ACHN (cell line): ENCODE measurements at regions not wholly inside any gene's neighbourhood (a gene's known extent, or its start where the extent isn't known, plus 50 kb on each side); places are given as distances from the start of the nearest gene placed in this dataset.
"Not testable (repeated sequence)": the region's sequence is repeated elsewhere in the genome, so short reads cannot be mapped to it uniquely, and the experiment has no call there.

Experiments
- DNase-seq: peaks from one replicate; pipeline ENCODE4 v3.0.0-alpha.2; 2015
- in situ Hi-C: cut with HindIII; loops from 2 replicates; pipeline ENCODE4 v1.10.0; 2017; ENCODE audit warnings: low sequenced_read_pairs, low pct_ligation_motif_present, low pct_unique_long_range_greater_than_20kb

DNA sequence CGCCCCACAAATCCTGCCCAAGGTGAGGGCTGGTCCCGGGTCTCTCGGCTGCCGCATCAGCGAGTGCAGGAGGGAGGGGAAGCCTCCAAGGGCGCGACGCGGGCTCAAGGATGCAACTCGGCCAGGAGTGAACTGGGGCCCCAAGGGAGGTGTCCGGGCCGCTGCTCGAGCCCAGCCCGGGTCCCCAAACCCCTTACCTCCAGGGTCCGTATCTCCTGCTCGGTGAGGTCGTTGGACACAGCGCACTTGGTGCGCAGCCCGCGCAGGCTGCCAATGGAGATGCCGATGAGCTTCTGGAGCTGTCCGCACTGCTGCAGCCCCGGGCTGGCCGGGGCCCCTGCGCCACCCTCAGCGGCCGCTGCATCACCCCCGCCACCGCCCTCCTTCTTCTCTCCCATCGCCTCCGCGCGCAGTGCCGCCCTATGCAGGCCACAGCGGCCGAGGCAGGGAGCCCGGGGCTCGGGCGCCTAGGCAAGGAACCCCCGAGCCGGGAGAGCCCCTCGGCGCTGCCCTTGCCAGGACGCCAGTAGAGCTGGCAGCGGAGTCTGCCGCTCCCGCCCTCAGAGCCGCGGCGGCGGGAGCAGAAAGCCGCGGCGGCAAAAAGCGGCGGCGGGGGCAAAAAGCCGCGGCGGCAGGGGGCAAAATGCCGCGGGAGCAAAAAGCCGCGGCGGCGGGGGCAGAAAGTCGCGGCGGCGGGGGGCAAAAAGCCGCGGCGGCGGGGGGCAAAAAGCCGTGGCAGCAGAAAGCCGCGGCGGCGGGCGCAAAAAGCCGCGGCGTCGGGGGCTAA, 135.1 kb downstream of the ZNF92 start:
- DNase-seq, in situ Hi-C loops: not testable (repeated sequence)

- in situ Hi-C loops = no loop called here
- no peak for DNase-seq
Observed at GRCh38 chr7:65509368-65510186, 135.9 kb downstream of the ZNF92 start.

DNA sequence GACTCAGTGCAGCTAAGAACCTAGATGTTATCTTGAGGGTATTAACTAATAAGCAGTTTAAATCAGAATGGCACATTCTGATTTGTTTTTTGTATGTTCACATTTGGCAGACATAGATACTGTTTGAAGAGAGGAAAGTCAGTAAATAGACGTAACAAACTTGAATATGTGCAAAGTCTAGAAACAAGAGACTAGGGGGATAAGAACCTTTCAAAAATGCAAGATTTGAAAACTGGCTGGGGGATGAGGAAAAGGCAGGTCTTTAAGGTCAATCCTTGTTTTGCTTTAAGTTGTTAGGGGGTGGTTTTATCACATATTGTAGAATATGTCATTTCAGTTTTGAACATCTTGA, 136.5 kb downstream of the ZNF92 start:
- DNase-seq, in situ Hi-C loops: not testable (repeated sequence)

- DNase-seq, in situ Hi-C loops: not testable (repeated sequence)
Observed at GRCh38 chr7:65519751-65520150, 146.1 kb downstream of the ZNF92 start.

- in situ Hi-C loops, DNase-seq: not testable (repeated sequence)
Observed at GRCh38 chr7:65545465-65546161, 172.0 kb downstream of the ZNF92 start.

DNA sequence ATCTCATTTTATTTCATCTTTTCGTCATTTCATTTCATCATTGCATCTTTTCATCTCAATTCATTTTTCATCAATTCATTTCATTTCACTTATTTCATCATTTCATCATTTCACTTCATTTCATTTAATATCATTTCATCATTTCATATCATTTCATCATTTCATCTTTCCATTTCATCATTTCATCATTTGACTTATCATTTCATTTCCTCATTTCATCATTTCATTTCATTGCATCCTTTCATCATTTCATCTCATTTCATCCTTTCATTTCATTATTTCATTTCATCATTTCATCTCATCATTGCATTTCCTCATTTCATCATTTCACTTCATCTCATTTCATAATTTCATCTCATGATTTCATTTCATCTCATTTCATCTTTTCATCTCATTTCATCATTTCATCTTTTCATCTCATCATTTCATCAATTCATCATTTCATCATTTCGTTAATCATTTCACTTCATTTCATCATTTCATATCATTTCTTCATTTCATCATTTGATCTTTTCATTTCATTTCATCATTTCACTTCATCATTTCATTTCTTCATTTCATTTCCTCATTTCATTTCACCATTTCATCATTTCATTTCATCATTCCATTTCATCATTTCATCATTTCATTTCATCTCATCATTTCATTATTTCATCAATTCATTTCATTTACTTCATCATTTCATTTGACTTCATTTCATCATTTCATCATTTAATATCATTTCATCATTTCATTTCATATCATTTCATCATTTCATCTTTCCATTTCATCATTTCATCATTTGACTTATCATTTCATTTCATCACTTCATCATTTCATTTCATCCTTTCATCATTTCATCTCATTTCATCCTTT, 176.2 kb downstream of the ZNF92 start:
- DNase-seq, in situ Hi-C loops: not testable (repeated sequence)

- not testable (repeated sequence) for DNase-seq
Observed at GRCh38 chr7:65550444-65550809, 176.8 kb downstream of the ZNF92 start.

DNA sequence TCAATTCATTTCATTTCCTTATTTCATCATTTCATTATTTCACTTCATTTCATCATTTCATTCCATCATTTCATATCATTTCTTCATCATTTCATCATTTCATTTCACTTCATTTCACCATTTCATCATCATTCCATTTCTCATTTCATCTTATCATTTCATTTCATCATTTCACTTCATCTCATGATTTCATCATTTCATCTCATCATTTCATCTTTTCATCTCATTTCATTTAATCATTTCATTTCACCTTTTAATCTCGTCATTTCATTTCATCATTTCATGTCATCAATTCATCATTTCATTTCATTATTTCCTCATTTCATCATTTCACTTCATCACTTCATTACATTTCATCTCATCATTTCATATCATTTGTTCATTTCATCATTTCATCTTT, 177.4 kb downstream of the ZNF92 start:
- in situ Hi-C loops = not testable (repeated sequence)

More at GRCh38 chr7:65550444-65550809, 176.8 kb downstream of the ZNF92 start:
- in situ Hi-C loops = not testable (repeated sequence)

DNA sequence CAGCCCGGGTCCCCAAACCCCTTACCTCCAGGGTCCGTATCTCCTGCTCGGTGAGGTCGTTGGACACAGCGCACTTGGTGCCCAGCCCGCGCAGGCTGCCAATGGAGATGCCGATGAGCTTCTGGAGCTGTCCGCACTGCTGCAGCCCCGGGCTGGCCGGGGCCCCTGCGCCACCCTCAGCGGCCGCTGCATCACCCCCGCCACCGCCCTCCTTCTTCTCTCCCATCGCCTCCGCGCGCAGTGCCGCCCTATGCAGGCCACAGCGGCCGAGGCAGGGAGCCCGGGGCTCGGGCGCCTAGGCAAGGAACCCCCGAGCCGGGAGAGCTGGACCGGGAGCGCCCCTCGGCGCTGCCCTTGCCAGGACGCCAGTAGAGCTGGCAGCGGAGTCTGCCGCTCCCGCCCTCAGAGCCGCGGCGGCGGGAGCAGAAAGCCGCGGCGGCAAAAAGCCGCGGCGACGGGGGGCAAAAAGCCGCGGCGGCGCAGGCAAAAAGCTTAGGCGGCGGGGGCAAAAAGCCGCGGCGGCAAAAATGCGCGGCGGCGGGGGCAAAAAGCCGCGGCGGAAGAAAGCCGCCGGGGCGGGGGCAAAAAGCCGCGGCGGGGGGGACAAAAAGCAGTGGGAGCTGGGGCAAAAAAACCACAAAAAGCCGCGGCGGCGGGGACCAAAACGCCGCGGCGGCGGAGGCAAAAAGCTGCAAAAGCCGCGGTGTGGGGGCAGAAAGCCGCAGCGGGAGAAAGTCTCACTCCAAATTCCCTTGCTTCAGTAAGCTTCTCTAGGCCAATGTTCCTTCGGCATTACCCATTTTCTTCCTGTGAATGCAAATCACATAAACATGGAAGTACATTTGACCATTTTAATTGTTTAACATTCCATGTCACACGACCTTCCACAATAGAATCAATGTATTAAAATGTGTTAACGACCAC, 181.2 kb downstream of the ZNF92 start:
- DNase-seq, in situ Hi-C loops: not testable (repeated sequence)

More for the DNA sequence above, 177.4 kb downstream of the ZNF92 start:
- not testable (repeated sequence) for DNase-seq

DNA sequence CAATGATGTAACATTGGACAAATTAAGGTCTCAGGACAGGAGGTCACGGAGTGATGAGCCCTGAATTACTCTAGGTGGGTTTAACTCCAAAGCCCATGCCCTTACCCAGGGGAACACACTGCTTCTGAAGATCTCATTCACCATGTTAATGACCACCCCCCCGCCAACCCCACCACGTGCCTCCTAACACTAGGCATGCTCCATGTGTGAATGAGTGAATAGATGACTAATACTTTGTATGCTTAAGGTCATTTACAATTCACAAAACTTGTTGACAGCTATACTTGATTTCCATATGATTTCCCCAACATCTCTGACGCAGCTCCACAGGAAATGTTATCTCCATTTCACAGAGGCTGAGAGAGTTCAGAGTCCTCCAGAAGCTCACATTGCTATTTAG, 184.9 kb downstream of the ZNF92 start:
- in situ Hi-C loops = not testable (repeated sequence)
- DNase-seq = peak; percentile 0

GRCh38 chr7:65561786-65562372, 188.2 kb downstream of the ZNF92 start:
- DNase-seq, in situ Hi-C loops: not testable (repeated sequence)

GRCh38 chr7:65562522-65562921, 188.9 kb downstream of the ZNF92 start:
- in situ Hi-C loops, DNase-seq: not testable (repeated sequence)

DNA sequence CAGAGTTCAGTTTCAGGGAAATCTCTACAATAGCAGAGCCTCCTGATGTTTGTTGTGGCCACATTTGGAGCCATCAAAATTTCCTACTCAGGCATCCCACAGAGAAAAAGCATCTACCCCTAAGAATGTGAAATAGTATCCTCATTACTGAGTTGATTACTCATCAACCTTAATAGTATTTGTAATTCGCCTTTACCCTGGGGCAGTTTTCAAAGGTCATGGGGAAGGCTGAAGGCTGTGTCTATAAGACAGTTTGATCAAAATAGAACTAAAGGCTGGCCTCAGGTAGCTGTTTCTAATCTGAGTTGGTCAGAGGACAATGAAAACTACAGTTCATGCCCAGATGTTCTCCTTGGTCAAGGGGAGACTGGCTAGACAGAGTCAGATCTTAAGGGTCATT, 189.7 kb downstream of the ZNF92 start:
- DNase-seq, in situ Hi-C loops: not testable (repeated sequence)

DNA sequence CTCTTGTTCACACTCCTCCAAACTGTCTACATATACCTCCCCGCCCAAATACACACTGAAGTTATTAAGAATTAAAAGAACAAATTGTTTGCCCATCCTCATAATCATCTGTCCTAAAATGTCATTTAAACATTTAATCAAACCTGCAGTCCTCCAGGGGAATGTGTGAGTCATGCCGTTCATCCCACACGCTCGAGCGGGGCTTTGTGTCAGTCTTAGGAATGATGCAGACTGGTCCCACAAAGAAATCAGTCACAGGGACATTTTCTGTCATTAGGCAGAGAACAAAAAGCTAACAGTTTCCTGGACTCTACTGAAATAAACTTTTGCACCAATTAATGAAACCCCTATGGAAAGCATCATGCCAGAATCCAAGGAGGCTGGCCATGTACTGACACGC, 194.6 kb downstream of the ZNF92 start:
- in situ Hi-C loops, DNase-seq: not testable (repeated sequence)

DNA sequence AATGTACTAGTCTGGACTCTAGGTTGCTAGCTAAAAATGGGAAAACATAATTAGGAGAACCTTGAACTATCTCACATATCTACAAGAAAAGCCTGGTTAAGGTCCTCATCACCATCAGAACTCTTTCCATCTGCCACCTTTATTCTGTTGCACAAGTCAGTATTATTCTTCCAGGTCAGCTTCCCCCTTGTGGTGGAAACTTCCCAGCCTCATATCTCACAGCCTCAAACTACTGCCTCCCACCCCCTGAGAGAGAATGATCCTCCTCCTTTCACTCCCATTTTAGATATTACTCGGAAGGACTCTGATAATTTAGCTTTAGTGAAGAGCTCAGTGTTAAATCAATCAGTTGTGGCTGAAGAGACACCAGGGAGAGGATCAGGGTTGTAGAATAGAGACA, 197.3 kb downstream of the ZNF92 start:
- DNase-seq, in situ Hi-C loops: not testable (repeated sequence)

GRCh38 chr7:65572581-65572980, 198.9 kb downstream of the ZNF92 start:
- DNase-seq, in situ Hi-C loops: not testable (repeated sequence)

DNA sequence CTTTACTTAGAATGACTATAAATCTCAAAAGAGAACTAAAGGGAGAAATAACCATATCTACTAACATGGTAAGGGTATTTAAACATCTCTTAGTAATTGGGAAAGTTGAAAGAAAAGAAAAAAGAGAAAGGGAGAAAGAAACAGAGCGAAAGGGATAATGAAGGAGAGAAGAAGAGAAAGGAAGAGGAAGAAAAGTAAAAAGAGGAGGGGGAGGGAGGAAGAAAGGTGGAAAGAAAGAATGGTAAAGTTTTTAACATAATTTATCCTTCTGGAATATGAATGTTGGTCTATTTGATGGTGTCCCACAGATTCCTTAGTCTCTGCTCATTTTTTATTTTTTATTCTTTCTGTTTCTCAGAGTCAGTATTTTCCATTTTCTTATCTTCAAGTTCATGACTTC, 202.7 kb downstream of the ZNF92 start:
- DNase-seq, in situ Hi-C loops: not testable (repeated sequence)
